ENCODE measurements at regions not wholly inside any gene's neighbourhood (a gene's known extent, or its start where the extent isn't known, plus 50 kb on each side); places are given as distances from the start of the nearest gene placed in this dataset.

GRCh38 chr20:11120431-11120830, 446.6 kb upstream of the JAG1 start:
- no peak for DNase-seq (ENCODE audit: low spot score)
- Histone ChIP-seq H3K9me3 (no peaks in the 10 kb centered on the region), H3K4me3 (no peak overlapping the region), H3K36me3 (no peaks in the 10 kb centered on the region), H3K4me1 (no peaks in the 10 kb centered on the region), H3K27ac (no peak overlapping the region), H3K27me3 (no peaks in the 10 kb centered on the region)
- TF ChIP-seq, protein P1, sequence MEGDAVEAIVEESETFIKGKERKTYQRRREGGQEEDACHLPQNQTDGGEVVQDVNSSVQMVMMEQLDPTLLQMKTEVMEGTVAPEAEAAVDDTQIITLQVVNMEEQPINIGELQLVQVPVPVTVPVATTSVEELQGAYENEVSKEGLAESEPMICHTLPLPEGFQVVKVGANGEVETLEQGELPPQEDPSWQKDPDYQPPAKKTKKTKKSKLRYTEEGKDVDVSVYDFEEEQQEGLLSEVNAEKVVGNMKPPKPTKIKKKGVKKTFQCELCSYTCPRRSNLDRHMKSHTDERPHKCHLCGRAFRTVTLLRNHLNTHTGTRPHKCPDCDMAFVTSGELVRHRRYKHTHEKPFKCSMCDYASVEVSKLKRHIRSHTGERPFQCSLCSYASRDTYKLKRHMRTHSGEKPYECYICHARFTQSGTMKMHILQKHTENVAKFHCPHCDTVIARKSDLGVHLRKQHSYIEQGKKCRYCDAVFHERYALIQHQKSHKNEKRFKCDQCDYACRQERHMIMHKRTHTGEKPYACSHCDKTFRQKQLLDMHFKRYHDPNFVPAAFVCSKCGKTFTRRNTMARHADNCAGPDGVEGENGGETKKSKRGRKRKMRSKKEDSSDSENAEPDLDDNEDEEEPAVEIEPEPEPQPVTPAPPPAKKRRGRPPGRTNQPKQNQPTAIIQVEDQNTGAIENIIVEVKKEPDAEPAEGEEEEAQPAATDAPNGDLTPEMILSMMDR (IDR thresholded peaks at IDR 0.05) = no peak

DNA sequence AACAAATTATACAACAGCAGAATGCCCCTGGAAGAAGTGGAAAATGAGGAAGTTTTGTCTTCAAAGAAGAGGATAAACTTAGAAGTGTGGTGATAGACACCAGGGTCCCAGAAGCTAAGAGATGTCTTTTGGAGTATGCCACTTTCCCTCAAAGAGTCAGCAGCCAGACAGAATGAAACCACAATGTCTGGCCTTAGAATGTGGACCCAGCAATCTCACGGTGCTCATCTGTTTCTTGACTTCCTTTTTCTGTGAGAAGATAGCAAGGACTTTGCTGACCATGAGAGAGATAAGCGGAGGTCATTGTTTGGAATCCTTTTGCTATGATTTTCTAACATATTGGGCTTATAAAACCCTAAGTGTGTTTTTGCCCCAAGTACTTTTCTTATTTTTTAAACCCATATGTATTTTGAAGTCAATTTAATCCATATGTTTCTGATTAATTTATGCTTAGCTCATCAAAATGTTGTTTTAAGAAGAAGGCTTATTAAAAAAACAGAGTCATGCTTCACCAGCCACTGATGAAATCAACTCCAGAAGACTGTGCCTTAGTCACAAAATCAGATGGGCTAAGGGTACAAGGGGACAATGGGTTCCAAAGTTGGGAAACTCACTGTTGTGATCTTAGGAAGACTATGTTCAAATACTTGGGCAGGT, 451.2 kb upstream of the JAG1 start:
- DNase-seq (ENCODE audit: low spot score) = no peak
- Histone ChIP-seq H3K9me3 (no peaks in the 10 kb centered on the region), H3K4me3 (no peak overlapping the region), H3K27me3 (no peaks in the 10 kb centered on the region), H3K27ac (no peak overlapping the region), H3K4me1 (no peaks in the 10 kb centered on the region), H3K36me3 (no peaks in the 10 kb centered on the region)
- TF ChIP-seq, protein P1 (IDR thresholded peaks at IDR 0.05) = no peak

DNA sequence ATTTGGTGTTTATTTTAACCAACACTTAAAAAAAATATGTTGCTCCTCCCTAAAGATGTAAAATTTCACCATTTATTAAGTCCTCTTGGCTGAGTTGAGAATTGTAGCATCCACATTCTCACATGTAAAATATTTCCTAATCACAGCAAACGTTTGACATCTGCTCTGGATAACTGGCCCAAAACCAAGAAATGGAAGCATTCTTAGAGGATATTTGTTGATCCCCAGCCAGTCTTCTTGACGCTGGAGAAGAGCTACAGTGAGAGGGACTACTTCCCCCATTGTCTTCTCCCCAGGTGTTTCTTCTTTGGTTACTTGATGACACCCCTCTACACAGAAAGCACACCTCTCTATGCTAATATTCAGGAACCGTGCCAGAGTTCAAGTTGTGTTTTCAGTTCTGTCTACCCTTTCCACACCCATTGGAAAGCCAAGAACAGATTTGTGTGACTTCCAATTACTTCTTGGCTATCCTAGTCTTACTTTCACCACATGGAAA, 454.5 kb upstream of the JAG1 start:
- H3K4me1 ChIP-seq = no peaks in the 10 kb centered on the region
- H3K9me3 ChIP-seq = no peaks in the 10 kb centered on the region
- no peaks in the 10 kb centered on the region for H3K27me3 ChIP-seq
- no peak overlapping the region for H3K4me3 ChIP-seq
- TF ChIP-seq, protein P1 (IDR thresholded peaks at IDR 0.05) = no peak
- H3K27ac ChIP-seq = no peak overlapping the region
- H3K36me3 ChIP-seq = no peaks in the 10 kb centered on the region
- DNase-seq (ENCODE audit: low spot score) = no peak

DNA sequence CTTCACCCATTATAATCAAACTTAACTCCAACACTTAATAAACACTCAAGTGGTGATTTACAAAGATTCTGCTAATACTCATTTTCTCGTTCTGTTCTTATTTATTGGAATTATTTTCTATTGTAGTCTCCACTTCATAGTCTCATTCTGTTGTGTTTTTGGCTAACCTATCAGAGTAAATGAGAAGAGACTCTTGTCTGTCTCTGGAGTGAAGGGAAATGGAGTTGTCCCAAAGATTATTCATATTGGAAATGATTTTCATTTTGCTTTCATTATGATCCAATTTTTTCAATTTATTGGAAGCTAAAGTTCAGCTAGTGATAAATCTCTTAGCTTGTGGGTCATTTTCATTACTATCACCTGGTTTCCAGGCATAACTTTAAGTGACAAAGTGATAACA, 454.9 kb upstream of the JAG1 start:
- no peak overlapping the region for H3K27ac ChIP-seq
- H3K4me3 ChIP-seq = no peak overlapping the region
- H3K36me3 ChIP-seq = no peaks in the 10 kb centered on the region
- DNase-seq (ENCODE audit: low spot score) = no peak
- H3K27me3 ChIP-seq = no peaks in the 10 kb centered on the region
- H3K9me3 ChIP-seq = no peaks in the 10 kb centered on the region
- TF ChIP-seq, protein P1 (IDR thresholded peaks at IDR 0.05) = no peak
- no peaks in the 10 kb centered on the region for H3K4me1 ChIP-seq

- Histone ChIP-seq H3K4me3 (no peak overlapping the region), H3K27ac (no peak overlapping the region), H3K27me3 (no peaks in the 10 kb centered on the region), H3K36me3 (no peaks in the 10 kb centered on the region), H3K4me1 (no peaks in the 10 kb centered on the region), H3K9me3 (no peaks in the 10 kb centered on the region)
- no peak for DNase-seq (ENCODE audit: low spot score)
- TF ChIP-seq, protein P1 (IDR thresholded peaks at IDR 0.05) = no peak
Measured at GRCh38 chr20:11130554-11131166, 456.9 kb upstream of the JAG1 start.

Measured in right atrium auricular region (tissue), 2 donors.